Lung (tissue), 11 donors: ENCODE measurements at regions not wholly inside any gene's neighbourhood (a gene's known extent, or its start where the extent isn't known, plus 50 kb on each side); places are given as distances from the start of the nearest gene placed in this dataset.

ENCODE experiments used
- ATAC-seq: fragments of 200-7000 bp; cut with Tn5 transposase; one replicate; pipeline ENCODE4 v1.9.1; 2020; ENCODE audit warnings: moderate number of reproducible peaks; ENCODE audit not compliant: insufficient read depth, low FRiP score
- DNase-seq, 3 donors: peaks; one replicate each; pipeline ENCODE4 v3.0.0-alpha.2; 2013 to 2017
- H3K27ac ChIP-seq, 2 donors: one replicate each; pipeline ENCODE4 v1.5.1; 2013; ENCODE audit warnings: mild to moderate bottlenecking in 2 of 2, moderate library complexity in 2 of 2, control low read depth in 1 of 2, inconsistent platforms in 1 of 2, low read depth in 1 of 2, low read length in 1 of 2
- H3K27me3 ChIP-seq, 3 donors: one replicate each; pipeline ENCODE4 v1.5.1; 2013; ENCODE audit warnings: low read length in 2 of 3; ENCODE audit not compliant: control insufficient read depth in 3 of 3, insufficient read depth in 3 of 3
- H3K36me3 ChIP-seq, 4 donors: one replicate each; pipeline ENCODE4 v1.5.1; 2013; ENCODE audit warnings: low read length in 4 of 4, mild to moderate bottlenecking in 1 of 4, moderate library complexity in 1 of 4; ENCODE audit not compliant: control insufficient read depth in 4 of 4, insufficient read depth in 4 of 4
- H3K4me1 ChIP-seq, 5 donors: one replicate each; pipeline ENCODE4 v1.5.1; 2013; ENCODE audit warnings: low read length in 5 of 5, mild to moderate bottlenecking in 2 of 5, moderate library complexity in 1 of 5; ENCODE audit not compliant: control insufficient read depth in 5 of 5, insufficient read depth in 5 of 5
- H3K4me3 ChIP-seq: one replicate; pipeline ENCODE4 v1.5.1; 2013; ENCODE audit warnings: mild to moderate bottlenecking, control low read depth, moderate library complexity
- H3K9ac ChIP-seq, 2 donors: one replicate each; pipeline ENCODE4 v1.5.1; 2013; ENCODE audit warnings: low read length in 2 of 2, control low read depth in 1 of 2; ENCODE audit not compliant: insufficient read depth in 1 of 2
- H3K9me3 ChIP-seq, 4 donors: one replicate each; pipeline ENCODE4 v1.5.1; 2013; ENCODE audit warnings: low read length in 3 of 4, mild to moderate bottlenecking in 1 of 4, moderate library complexity in 1 of 4; ENCODE audit not compliant: control insufficient read depth in 4 of 4, insufficient read depth in 3 of 4
- WGBS, 2 donors: extraction: QIAGEN DNeasy Blood & Tissue Kit; methylation state at CpG; one replicate each; pipeline ENCODE4 v1.1.7; 2013; 5-methylcytosine and 5-hydroxymethylcytosine counted together
- TF ChIP-seq, protein P1 (sequence below): IDR thresholded peaks from 2 replicates; pipeline ENCODE4 v1.5.1; 2012; ENCODE audit warnings: mild to moderate bottlenecking; ENCODE audit errors: control extremely low read depth, extremely low read depth
- donor health status: control.
- donor health status: control.
- donor health status: Bipolar disorder and iron deficiency.
- donor health status: healthy.
- donor health status: DM: yes; HTN: yes; CAD: no.

DNA sequence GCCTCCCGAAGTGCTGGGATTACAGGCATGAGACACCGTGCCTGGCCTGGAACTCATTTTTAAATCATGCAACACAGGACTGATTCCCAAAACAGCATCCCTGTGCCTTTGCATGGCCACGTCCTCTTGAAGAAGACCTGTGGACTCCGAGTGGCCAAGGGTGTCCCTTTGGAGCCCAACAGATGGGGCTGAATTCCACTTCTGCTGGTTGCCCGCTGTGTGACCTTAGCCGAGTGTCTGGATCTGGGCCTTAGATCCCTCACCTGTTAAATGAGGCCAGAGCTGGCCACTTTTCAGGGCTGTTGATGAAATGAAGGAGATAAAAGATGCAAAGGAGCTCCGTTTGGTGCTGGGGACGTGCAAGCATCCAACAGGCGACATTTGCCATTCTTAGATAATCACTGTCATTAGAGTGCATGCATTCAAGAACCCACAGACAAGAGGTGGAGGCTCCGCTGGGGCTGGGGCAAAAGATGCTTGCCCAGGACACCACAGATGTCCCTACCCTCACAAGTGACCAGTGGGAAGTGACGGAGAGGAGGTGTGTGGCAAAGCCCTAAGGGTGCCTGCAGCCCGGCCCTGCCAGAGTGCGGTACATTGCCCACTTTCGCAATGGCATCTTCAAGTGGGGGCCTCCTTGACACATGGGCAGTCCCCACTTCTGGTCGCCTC, 354.1 kb upstream of the TNRC6C start:
- Histone ChIP-seq H3K4me3 (no peak overlapping the region), H3K27me3 (no peaks in the 10 kb centered on the region), H3K4me1 (peaks cover 0 to 10% (median 0%) of the 10 kb centered on the region in 5 donors), H3K36me3 (no peaks in the 10 kb centered on the region), H3K27ac (no peak overlapping the region), H3K9ac (no peak overlapping the region), H3K9me3 (peaks cover 0 to 4% (median 0%) of the 10 kb centered on the region in 4 donors)
- DNase-seq (no peak), ATAC-seq (no peak)
- TF ChIP-seq, protein P1, sequence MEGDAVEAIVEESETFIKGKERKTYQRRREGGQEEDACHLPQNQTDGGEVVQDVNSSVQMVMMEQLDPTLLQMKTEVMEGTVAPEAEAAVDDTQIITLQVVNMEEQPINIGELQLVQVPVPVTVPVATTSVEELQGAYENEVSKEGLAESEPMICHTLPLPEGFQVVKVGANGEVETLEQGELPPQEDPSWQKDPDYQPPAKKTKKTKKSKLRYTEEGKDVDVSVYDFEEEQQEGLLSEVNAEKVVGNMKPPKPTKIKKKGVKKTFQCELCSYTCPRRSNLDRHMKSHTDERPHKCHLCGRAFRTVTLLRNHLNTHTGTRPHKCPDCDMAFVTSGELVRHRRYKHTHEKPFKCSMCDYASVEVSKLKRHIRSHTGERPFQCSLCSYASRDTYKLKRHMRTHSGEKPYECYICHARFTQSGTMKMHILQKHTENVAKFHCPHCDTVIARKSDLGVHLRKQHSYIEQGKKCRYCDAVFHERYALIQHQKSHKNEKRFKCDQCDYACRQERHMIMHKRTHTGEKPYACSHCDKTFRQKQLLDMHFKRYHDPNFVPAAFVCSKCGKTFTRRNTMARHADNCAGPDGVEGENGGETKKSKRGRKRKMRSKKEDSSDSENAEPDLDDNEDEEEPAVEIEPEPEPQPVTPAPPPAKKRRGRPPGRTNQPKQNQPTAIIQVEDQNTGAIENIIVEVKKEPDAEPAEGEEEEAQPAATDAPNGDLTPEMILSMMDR, result no peak
- WGBS, 2 donors, result 85 to 88% methylated on average over 15 of the region's 15 CpGs

GRCh38 chr17:77604973-77605313, 353.6 kb upstream of the TNRC6C start:
- Histone ChIP-seq H3K4me3 (no peak overlapping the region), H3K27ac (no peak overlapping the region), H3K36me3 (no peaks in the 10 kb centered on the region), H3K4me1 (peaks cover 0 to 10% (median 0%) of the 10 kb centered on the region in 5 donors), H3K9ac (no peak overlapping the region), H3K27me3 (no peaks in the 10 kb centered on the region), H3K9me3 (peaks cover 0 to under 1% (median 0%) of the 10 kb centered on the region in 4 donors)
- whole genome bisulfite sequencing, 2 donors, result 88 to 91% methylated on average over 3 of the region's 3 CpGs
- ATAC-seq (no peak), DNase-seq (no peak)
- TF ChIP-seq, protein P1, result no peak

DNA sequence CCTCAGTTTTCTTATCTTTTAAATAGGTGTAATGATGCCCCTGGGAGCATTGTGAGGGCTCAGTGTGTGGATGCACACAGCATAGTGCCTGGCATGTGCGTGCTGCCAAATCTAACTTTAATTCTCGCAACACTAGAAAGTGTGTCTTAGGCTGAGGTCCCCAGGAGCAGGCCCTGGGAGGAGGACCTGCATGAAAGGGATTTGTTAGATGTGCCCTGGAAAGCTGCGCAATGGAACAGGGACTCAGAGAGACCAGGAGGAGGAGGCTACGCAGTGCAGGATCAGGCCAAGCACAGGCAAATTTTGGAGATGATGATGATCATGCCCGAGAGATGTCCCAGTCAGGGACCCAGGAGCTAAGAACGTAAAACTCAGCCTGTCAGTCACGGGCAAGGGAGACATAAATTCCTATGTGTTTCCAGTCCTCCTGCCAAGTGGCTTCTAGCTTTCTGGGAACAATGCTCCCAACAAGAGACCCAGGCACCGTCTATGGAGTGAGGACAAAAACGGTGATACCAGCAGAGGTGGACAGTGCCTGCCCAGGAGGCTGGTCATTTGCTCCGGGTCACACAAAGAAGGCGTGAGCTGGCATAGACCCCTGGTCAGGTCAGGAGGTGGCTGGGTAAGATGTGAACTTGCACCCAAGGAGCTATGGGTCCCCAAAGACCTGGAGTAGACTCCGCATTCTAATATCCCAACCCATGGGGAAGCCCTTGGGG, 352.2 kb upstream of the TNRC6C start:
- no peak overlapping the region for H3K4me3 ChIP-seq
- WGBS, 2 donors, result 89 to 91% methylated on average over 12 of the region's 12 CpGs
- peaks cover 0 to 10% (median 6%) of the 10 kb centered on the region in 5 donors for H3K4me1 ChIP-seq
- H3K9me3 ChIP-seq, result no peaks in the 10 kb centered on the region
- ATAC-seq (no peak), DNase-seq (no peak)
- no peaks in the 10 kb centered on the region for H3K36me3 ChIP-seq
- TF ChIP-seq, protein P1, result no peak
- H3K9ac ChIP-seq, result no peak overlapping the region
- H3K27me3 ChIP-seq, result no peaks in the 10 kb centered on the region
- no peak overlapping the region for H3K27ac ChIP-seq
